Upper lobe of left lung (tissue), 6 donors: ENCODE measurements at regions not wholly inside any gene's neighbourhood (a gene's known extent, or its start where the extent isn't known, plus 50 kb on each side); places are given as distances from the start of the nearest gene placed in this dataset.

Experiments used
- ATAC-seq, 2 donors: fragments of 200-7000 bp; cut with Tn5 transposase; one replicate each; pipeline ENCODE4 v1.9.1; 2022; ENCODE audit warnings: mild to moderate bottlenecking in 2 of 2, moderate library complexity in 2 of 2; ENCODE audit not compliant: low FRiP score in 2 of 2
- DNase-seq, 2 donors: peaks; one replicate each; pipeline ENCODE4 v3.0.0-alpha.2; 2019 to 2020
- H3K27ac ChIP-seq, 4 donors: fragments of 200-600 bp; sonication (generic); one replicate each; pipeline ENCODE4 v1.5.1; 2016 to 2019
- H3K27me3 ChIP-seq, 4 donors: fragments of 200-600 bp; sonication (generic); one replicate each; pipeline ENCODE4 v1.5.1; 2017 to 2019
- H3K36me3 ChIP-seq, 4 donors: fragments of 200-600 bp; sonication (generic); one replicate each; pipeline ENCODE4 v1.5.1; 2016 to 2019
- H3K4me1 ChIP-seq, 4 donors: fragments of 200-600 bp; sonication (generic); one replicate each; pipeline ENCODE4 v1.5.1; 2018 to 2019
- H3K4me3 ChIP-seq, 4 donors: fragments of 200-600 bp; sonication (generic); one replicate each; pipeline ENCODE4 v1.5.1; 2017 to 2019; ENCODE audit warnings: mild to moderate bottlenecking in 2 of 4, moderate library complexity in 1 of 4
- H3K9me3 ChIP-seq, 4 donors: fragments of 200-600 bp; sonication (generic); one replicate each; pipeline ENCODE4 v1.5.1; 2018 to 2019
- CTCF ChIP-seq, 6 experiments: fragments of 450-650 bp in 4 of 6; fragments of 200-600 bp in 2 of 6; sonication (generic) in 2 of 6; IDR thresholded peaks; one replicate each; pipeline ENCODE4 v1.5.1; 2016 to 2019; ENCODE audit warnings: antibody characterized with exemption in 6 of 6
- EP300 ChIP-seq, 4 donors: sonication (generic); formaldehyde crosslinking; IDR thresholded peaks; one replicate each; pipeline ENCODE4 v1.5.1; 2017; ENCODE audit warnings: antibody characterized with exemption in 4 of 4, control low read depth in 2 of 4
- POLR2A ChIP-seq, 4 donors: fragments of 450-650 bp; IDR thresholded peaks; one replicate each; pipeline ENCODE4 v1.5.1; 2016 to 2017; ENCODE audit warnings: antibody characterized with exemption in 4 of 4, mild to moderate bottlenecking in 2 of 4
- POLR2AphosphoS5 ChIP-seq, 2 donors: sonication (generic); formaldehyde crosslinking; IDR thresholded peaks; one replicate each; pipeline ENCODE4 v1.5.1; 2017; ENCODE audit warnings: antibody characterized with exemption in 2 of 2
- WGBS, 2 donors: methylation state at CpG; one replicate each; pipeline ENCODE4 v1.1.5; 2017 to 2018; 5-methylcytosine and 5-hydroxymethylcytosine counted together
- donor health status: DM: no; HTN: no; CAD: no; lungs with moderate emphysema.
- donor health status: DM: no; HTN: yes; CAD: no; lungs with severe emphysema.

GRCh38 chr11:109914809-109915653, 178.2 kb upstream of the ZC3H12C start:
- no peak overlapping the region for H3K4me3 ChIP-seq
- H3K36me3 ChIP-seq: no peaks in the 10 kb centered on the region
- WGBS, 2 donors: 37 to 45% methylated on average over 5 of the region's 5 CpGs
- H3K27me3 ChIP-seq: no peaks in the 10 kb centered on the region
- no peak overlapping the region for H3K27ac ChIP-seq
- H3K9me3 ChIP-seq: no peaks in the 10 kb centered on the region
- no peak for TF ChIP-seq POLR2AphosphoS5 (IDR thresholded peaks at IDR 0.05)
- no peak for ATAC-seq
- no peak for DNase-seq
- H3K4me1 ChIP-seq: peaks cover 0 to 7% (median 2%) of the 10 kb centered on the region in 4 donors

DNA sequence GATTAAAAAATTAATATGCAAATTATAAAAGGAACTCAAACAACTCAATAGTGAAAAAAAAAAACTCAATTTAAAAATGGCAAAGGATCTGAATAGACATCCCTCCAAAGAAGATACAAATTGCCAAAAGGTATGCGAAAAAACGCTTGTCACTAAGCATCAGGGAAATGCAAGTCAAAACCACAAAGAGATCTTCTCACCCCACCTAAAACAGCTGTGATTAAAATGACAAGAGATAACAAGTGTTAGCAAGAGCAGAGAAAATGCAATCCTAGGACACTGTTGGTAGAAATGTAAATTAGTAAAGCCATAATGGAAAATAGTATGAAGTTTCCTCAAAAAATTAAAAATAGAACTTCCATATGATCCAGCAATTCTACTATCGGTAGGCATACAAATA, 166.3 kb upstream of the ZC3H12C start:
- ATAC-seq (no peak), DNase-seq (no peak)
- WGBS, 2 donors: 54 to 55% methylated on average over 3 of the region's 3 CpGs
- peaks cover 0 to 4% (median 0%) of the 10 kb centered on the region in 4 donors for H3K9me3 ChIP-seq
- no peak overlapping the region for H3K4me3 ChIP-seq
- no peak overlapping the region for H3K27ac ChIP-seq
- TF ChIP-seq EP300 (IDR thresholded peaks at IDR 0.05) (no peak), POLR2A (IDR thresholded peaks at IDR 0.05) (no peak), CTCF (IDR thresholded peaks at IDR 0.05) (no peak), POLR2AphosphoS5 (IDR thresholded peaks at IDR 0.05) (no peak)
- no peaks in the 10 kb centered on the region for H3K27me3 ChIP-seq
- H3K4me1 ChIP-seq: no peaks in the 10 kb centered on the region
- no peaks in the 10 kb centered on the region for H3K36me3 ChIP-seq

DNA sequence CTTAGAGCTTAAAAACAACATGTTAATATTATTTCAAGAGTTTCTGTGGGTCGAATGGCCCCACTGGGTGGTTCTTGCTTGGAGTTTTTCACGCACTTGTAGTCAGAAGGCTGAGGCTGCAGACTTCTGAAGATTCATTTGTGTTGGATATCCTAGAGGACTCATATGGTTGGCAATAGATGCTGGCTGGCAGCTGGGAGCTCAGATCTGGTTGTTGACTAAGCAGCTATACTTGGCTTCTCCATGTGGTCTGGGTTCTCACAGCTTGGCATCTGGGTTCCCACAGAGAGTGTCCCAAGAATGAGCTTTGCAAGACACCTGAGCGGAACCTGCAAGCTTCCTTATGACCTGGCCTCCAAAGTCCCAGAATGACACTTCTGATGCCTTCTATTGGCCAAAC, 163.9 kb upstream of the ZC3H12C start:
- no peak for DNase-seq
- Histone ChIP-seq H3K36me3 (no peaks in the 10 kb centered on the region), H3K9me3 (peaks cover 0 to 4% (median 0%) of the 10 kb centered on the region in 4 donors), H3K27ac (no peak overlapping the region), H3K27me3 (no peaks in the 10 kb centered on the region), H3K4me1 (no peaks in the 10 kb centered on the region), H3K4me3 (no peak overlapping the region)
- ATAC-seq: no peak
- TF ChIP-seq CTCF (IDR thresholded peaks at IDR 0.05) (no peak), POLR2AphosphoS5 (IDR thresholded peaks at IDR 0.05) (no peak), POLR2A (IDR thresholded peaks at IDR 0.05) (no peak), EP300 (IDR thresholded peaks at IDR 0.05) (no peak)
- WGBS, 2 donors: 89 to 90% methylated on average over 3 of the region's 3 CpGs

DNA sequence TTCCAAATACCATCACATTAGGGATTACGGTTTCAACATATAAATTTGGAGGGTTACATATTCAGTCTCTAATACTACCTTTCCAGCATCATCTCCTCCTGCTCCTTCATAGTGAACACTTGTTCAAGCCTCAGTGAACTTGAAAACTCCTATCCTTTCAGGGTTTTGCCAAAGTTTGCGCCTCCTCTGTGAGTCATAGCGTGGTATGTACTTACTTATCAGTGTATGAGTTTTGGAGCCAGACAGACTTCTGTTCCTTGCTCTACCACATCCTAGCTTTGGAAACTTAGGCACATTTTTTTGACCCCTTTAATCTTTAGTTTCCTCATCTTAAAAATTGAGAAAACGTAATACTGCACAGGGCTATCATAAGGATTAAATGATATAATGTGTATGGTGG, 160.1 kb upstream of the ZC3H12C start:
- Histone ChIP-seq H3K36me3 (no peaks in the 10 kb centered on the region), H3K4me3 (no peak overlapping the region), H3K9me3 (no peaks in the 10 kb centered on the region), H3K4me1 (no peaks in the 10 kb centered on the region), H3K27me3 (no peaks in the 10 kb centered on the region), H3K27ac (no peak overlapping the region)
- DNase-seq (no peak), ATAC-seq (no peak)
- 85 to 98% methylated on average over 4 of the region's 4 CpGs for WGBS, 2 donors
- TF ChIP-seq CTCF (IDR thresholded peaks at IDR 0.05): no peak
- TF ChIP-seq POLR2A (IDR thresholded peaks at IDR 0.05): no peak
- TF ChIP-seq POLR2AphosphoS5 (IDR thresholded peaks at IDR 0.05): no peak
- TF ChIP-seq EP300 (IDR thresholded peaks at IDR 0.05): no peak

GRCh38 chr11:109934151-109934550, 159.0 kb upstream of the ZC3H12C start:
- H3K27me3 ChIP-seq: no peaks in the 10 kb centered on the region
- TF ChIP-seq POLR2AphosphoS5 (IDR thresholded peaks at IDR 0.05) (no peak), CTCF (IDR thresholded peaks at IDR 0.05) (no peak), POLR2A (IDR thresholded peaks at IDR 0.05) (no peak), EP300 (IDR thresholded peaks at IDR 0.05) (no peak)
- H3K4me1 ChIP-seq: no peaks in the 10 kb centered on the region
- ATAC-seq (no peak), DNase-seq (no peak)
- no peak overlapping the region for H3K4me3 ChIP-seq
- no peak overlapping the region for H3K27ac ChIP-seq
- 61 to 86% methylated on average over 2 of the region's 2 CpGs for WGBS, 2 donors
- H3K36me3 ChIP-seq: no peaks in the 10 kb centered on the region
- no peaks in the 10 kb centered on the region for H3K9me3 ChIP-seq
